AG10803 (cell line): ENCODE measurements at regions not wholly inside any gene's neighbourhood (a gene's known extent, or its start where the extent isn't known, plus 50 kb on each side); places are given as distances from the start of the nearest gene placed in this dataset.

Experiments
- DNase-seq: peaks from one replicate; pipeline ENCODE4 v3.0.0; 2010; ENCODE audit warnings: low read depth
- H3K4me3 ChIP-seq: 2 replicates; pipeline ENCODE4 v1.5.1; 2011; ENCODE audit warnings: mild to moderate bottlenecking, low read length, control low read depth
- CTCF ChIP-seq: conservative IDR thresholded peaks from 2 replicates; pipeline ENCODE4 v1.5.1; 2011; ENCODE audit warnings: mild to moderate bottlenecking, low read length, control low read depth, inconsistent platforms

- TF ChIP-seq CTCF, result no peak
- no peak for DNase-seq
- H3K4me3 ChIP-seq, result no peak overlapping the region
Measured at GRCh38 chr1:112057736-112058135, 68.3 kb upstream of the KCND3 start.

- no peak overlapping the region for H3K4me3 ChIP-seq
- TF ChIP-seq CTCF, result no peak
- DNase-seq, result no peak
Measured at GRCh38 chr1:112058815-112059450, 69.5 kb upstream of the KCND3 start.

GRCh38 chr1:112059679-112060078, 70.2 kb upstream of the KCND3 start:
- no peak for TF ChIP-seq CTCF
- no peak for DNase-seq
- H3K4me3 ChIP-seq, result no peak overlapping the region

GRCh38 chr1:112060261-112060660, 70.8 kb upstream of the KCND3 start:
- no peak for DNase-seq
- TF ChIP-seq CTCF, result no peak
- H3K4me3 ChIP-seq, result no peak overlapping the region

GRCh38 chr1:112061056-112061455, 71.6 kb upstream of the KCND3 start:
- TF ChIP-seq CTCF, result no peak
- H3K4me3 ChIP-seq, result no peak overlapping the region
- DNase-seq, result no peak

- no peak for TF ChIP-seq CTCF
- no peak overlapping the region for H3K4me3 ChIP-seq
- no peak for DNase-seq
Measured at GRCh38 chr1:112061901-112062320, 72.4 kb upstream of the KCND3 start.
